ENCODE measurements at regions not wholly inside any gene's neighbourhood (a gene's known extent, or its start where the extent isn't known, plus 50 kb on each side); places are given as distances from the start of the nearest gene placed in this dataset.

DNA sequence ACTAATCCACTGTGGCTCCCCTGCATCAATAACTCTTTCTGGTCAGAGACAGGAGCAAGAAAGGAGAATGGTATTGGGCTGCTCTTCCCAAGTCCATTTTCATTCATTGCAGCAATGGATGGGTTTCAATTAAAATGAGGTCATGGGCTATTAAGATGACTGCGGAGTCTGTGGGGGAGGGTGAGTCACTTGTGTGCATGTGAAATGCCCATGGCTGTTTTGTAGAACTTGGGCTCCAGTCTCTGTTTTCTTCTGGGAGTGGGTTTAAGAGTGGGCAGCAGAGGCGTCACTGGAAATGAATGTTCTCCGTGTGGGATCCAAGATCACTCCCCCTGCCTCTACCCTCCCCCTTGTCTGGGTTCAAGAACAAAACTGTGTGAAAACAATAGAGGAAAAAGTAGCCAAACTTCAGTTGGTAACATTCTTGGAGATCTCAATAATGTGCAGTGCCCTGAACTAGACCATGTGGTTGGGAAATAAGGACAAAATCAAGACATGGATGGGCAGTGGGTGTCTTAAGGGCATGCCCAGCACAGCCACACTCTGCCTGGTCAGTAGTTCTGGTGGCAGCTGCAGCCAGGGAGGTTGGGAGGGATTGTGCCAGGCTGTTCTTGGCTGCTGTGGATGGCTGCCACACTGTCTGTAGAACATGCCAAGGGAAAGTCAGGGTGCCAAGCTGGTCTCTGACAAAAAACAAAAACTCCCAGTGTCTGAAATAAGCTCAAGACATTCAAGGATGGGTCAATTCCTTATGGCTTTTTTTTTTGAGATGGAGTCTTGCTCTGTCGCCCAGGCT, 68.2 kb upstream of the CXCR4 start:
- CTCF ChIA-PET (ENCODE audit: low intra/inter-chr PET ratio), result no interaction called here
- no peak for ATAC-seq

More for the DNA sequence above, 68.2 kb upstream of the CXCR4 start:
- Histone ChIP-seq H2AFZ (ENCODE audit: low read depth, low read length) (no peak overlapping the region), H4K20me1 (replicated peaks; ENCODE audit: control insufficient read depth, insufficient read depth, low read length) (no peaks in the 10 kb centered on the region), H3K27ac (ENCODE audit: extremely low read depth, low read depth, low read length) (no peak overlapping the region), H3K4me2 (ENCODE audit: insufficient read depth, low read length) (no peak overlapping the region), H3K27me3 (ENCODE audit: control insufficient read depth in 2 of 2, insufficient read depth in 2 of 2, low read length in 2 of 2) (no peaks in the 10 kb centered on the region), H3K4me1 (replicated peaks in 1 of 2; ENCODE audit: control insufficient read depth in 2 of 2, insufficient read depth in 2 of 2, low read length in 2 of 2) (no peaks in the 10 kb centered on the region), H3K79me2 (ENCODE audit: control insufficient read depth, insufficient read depth, low read length) (no peaks in the 10 kb centered on the region), H3K9me3 (replicated peaks; ENCODE audit: control insufficient read depth, insufficient read depth, low read depth, low read length) (no peaks in the 10 kb centered on the region), H3K9ac (ENCODE audit: insufficient read depth in 1 of 2, low read depth in 2 of 2, low read length in 2 of 2) (no peak overlapping the region), H3K9me1 (ENCODE audit: control insufficient read depth, insufficient read depth, low read length) (no peaks in the 10 kb centered on the region), H3K4me3 (no peak overlapping the region), H3K36me3 (ENCODE audit: control insufficient read depth, insufficient read depth, low read length) (no peaks in the 10 kb centered on the region)
- in situ Hi-C loops (cut with MboI) (no loop called here), intact Hi-C loops (cut with micrococcal nuclease) (no loop called here)
- DNase-seq (ENCODE audit: extremely low read depth in 1 of 4, low spot score in 3 of 4) (no peak), FAIRE-seq (no peak)
- no TSS peak for BruUV-seq (replicated peaks)
- TF ChIP-seq CBX2 (IDR thresholded peaks at IDR 0.05; ENCODE audit: insufficient read depth, low read length, poor library complexity, severe bottlenecking) (no peak), JUNB (CRISPR knock-in tag; conservative IDR thresholded peaks at IDR 0.05) (no peak), KDM1A (IDR thresholded peaks at IDR 0.05) (no peak), TRIM24 (IDR thresholded peaks at IDR 0.05) (no peak), TOE1 (IDR thresholded peaks at IDR 0.05; ENCODE audit: borderline replicate concordance) (no peak), TOE1 (CRISPR knock-in tag; IDR thresholded peaks at IDR 0.05; ENCODE audit: borderline replicate concordance, low read depth) (no peak), ZNF146 (CRISPR knock-in tag; IDR thresholded peaks at IDR 0.05; ENCODE audit: unreplicated experiment) (no peak), ZNF197 (CRISPR knock-in tag; IDR thresholded peaks at IDR 0.05; ENCODE audit: low read depth) (no peak)
- TF ChIP-seq, protein P1, sequence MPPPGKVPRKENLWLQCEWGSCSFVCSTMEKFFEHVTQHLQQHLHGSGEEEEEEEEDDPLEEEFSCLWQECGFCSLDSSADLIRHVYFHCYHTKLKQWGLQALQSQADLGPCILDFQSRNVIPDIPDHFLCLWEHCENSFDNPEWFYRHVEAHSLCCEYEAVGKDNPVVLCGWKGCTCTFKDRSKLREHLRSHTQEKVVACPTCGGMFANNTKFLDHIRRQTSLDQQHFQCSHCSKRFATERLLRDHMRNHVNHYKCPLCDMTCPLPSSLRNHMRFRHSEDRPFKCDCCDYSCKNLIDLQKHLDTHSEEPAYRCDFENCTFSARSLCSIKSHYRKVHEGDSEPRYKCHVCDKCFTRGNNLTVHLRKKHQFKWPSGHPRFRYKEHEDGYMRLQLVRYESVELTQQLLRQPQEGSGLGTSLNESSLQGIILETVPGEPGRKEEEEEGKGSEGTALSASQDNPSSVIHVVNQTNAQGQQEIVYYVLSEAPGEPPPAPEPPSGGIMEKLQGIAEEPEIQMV (tag; conservative IDR thresholded peaks at IDR 0.05; ENCODE audit: low read depth), result no peak
- 3% methylated on average over 2 of the region's 4 CpGs for WGBS (ENCODE audit: insufficient coverage, low coverage, missing lambda C conversion rate)
- POLR2A ChIA-PET, result no interaction called here
